ENCODE measurements at regions not wholly inside any gene's neighbourhood (a gene's known extent, or its start where the extent isn't known, plus 50 kb on each side); places are given as distances from the start of the nearest gene placed in this dataset.
"Not testable (repeated sequence)": the region's sequence is repeated elsewhere in the genome, so short reads cannot be mapped to it uniquely, and the experiment has no call there.

DNA sequence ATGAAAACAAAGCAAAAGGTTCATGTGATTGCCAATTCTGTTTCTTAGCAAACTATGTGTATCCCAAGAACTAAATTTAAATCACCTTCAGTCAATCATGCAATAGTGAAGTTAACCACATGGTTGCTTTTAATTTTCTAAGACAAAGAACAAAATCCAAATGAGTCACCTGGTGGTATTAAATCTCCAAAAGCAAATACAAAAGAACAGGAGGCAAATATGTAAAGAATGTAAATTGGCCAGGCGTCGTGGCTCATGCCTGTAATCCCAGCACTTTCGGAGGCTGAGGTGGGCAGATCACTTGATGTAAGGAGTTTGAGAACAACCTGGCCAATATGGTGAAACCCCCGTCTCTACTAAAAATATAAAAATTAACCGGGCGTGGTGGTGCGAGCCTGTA, 54.2 kb upstream of the PIK3R4 start:
- DNase-seq: no peak

DNA sequence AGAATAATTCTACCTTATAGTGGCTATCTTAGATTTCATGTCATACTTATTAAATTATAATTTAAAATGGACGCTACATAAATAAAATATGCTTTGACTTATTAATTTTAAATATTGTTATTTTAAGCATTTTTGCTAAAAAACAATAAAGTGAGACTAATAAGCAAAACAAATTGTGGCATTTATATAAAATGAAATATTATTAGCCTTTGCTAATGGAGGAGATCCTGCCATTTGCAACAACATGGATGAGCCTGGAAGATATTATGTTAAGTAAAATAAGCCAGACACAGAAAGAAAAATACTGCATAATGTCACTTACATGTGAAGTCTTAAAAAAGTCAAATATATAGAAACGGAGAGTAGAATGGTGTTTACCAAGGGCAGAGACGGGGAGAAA, 54.8 kb upstream of the PIK3R4 start:
- DNase-seq: no peak

GRCh38 chr3:130811557-130811956, 64.9 kb upstream of the PIK3R4 start:
- no peak for DNase-seq

DNA sequence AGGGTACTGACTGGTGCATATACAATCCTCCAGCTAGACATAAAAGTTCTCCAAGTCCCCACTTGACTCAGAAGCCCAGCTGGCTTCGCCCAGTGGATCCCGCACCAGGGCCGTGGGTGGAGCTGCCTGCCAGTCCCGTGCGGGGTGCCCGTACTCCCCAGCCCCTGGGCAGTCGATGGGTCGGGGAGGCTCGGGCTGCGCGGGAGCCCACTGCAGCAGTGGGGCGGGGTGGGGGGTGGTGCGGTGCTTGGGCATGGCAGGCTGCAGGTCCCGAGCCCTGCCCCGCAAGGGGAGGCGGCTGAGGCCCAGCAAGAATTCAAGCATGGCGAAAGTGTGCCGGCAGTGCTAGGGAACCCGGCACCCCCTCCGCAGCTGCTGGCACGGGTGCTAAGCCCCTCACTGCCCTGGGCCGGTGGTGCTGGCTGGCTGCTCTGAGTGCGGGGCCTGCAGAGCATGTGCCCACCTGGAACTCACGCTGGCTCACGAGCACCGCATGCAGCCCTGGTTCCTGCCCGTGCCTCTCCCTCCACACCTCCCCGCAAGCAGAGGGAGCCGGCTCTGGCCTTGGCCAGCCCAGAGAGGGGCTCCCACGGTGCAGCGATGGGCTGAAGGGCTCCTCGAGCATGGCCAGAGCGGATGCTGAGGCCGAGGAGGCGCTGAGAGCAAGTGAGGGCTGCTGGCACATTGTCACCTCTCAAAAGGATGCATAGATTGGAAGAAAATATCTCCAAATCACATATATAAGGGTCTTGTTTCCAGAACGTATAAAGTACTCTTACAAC, 68.3 kb upstream of the PIK3R4 start:
- no peak for DNase-seq

GRCh38 chr3:130816561-130817445, 70.2 kb upstream of the PIK3R4 start:
- no peak for DNase-seq

- DNase-seq: not testable (repeated sequence)
Measured at GRCh38 chr3:130818066-130818465, 71.4 kb upstream of the PIK3R4 start.

DNA sequence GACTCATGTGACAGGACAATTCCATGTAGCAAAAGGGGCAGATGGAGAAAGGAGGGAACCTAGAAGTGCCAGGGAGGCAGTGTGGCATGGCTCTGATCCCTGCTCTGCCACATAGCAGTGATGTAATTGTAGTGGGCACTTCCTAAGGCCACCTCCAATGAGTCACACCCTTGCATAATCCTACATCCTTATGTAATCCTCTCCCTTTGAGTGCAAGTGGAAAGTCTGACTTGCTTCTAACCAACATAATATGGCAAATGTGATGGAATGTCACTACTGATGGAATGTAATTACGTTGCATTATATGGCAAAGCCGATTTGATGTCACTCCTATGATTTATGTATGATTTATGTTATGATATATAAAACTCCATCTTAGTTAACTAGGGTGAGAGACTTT, 72.9 kb upstream of the ATP2C1 start:
- peak; percentile 42 for DNase-seq

GRCh38 chr3:130821806-130822205, 72.1 kb upstream of the ATP2C1 start:
- DNase-seq: no peak

GRCh38 chr3:130823241-130823884, 70.5 kb upstream of the ATP2C1 start:
- no peak for DNase-seq

DNA sequence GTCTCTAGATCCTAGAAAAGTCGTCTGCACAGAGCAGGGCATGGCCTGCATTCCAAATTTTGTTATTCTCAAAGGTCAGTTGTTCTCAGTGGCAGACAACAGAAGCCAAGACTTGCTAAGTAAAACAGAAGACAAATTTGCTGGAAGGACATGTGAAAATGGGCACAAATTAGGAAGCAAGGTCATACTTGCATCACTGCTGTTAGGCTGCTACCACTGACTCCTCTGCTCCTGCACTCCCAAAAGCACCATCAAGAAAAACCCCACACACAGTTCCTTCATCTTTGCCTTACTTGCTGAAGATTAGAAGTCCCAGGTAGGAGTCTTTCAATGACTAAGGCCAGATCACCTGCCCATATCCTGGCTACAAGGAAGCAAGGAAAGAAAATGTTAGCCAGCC, 69.9 kb upstream of the ATP2C1 start:
- DNase-seq: no peak

DNA sequence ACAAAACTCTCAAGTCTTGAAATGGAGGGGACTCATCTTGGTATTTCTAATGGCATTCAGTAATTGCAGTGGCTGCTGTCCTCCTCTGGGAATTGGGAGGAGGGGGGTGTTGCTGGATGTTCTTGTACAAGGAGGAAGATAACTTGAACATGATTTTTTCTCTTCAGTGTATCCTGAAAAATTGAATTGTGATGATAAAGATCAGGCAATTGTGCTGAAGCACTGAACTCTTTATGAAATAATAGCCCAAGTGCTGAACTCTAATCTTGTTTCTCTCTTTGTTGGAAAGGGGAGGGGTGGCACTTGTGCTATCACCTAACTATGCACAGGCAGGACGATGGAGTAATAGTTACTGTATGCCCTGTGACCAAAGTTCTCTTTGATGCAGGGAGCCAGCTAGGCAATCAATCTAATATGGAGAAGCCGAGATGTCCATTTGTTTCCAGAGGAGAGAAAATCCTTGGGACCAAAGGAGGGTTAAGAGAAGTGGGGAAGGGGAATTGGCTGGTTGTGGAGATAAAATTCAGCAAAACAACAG, 68.1 kb upstream of the ATP2C1 start:
- no peak for DNase-seq

- no peak for DNase-seq
Measured at GRCh38 chr3:130826516-130827182, 67.2 kb upstream of the ATP2C1 start.

DNA sequence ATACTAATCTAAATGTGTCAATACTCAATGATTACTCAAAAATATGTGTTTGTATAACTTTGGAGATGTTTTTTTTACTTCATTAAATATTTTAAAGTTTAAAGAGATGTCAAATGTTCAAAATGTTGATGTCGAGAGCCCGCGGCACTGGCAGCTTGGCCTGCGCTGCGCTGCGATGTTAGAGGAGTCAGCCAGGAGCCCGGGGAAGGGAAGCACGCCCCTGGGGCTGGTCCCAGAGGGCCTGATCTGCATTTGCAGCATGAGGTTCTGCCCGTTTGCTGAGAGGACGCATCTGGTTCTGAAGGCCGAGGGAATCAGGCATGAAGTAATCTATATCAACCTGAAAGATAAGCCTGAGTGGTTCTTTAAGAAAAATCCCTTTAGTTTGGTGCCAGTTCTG, 66.4 kb upstream of the ATP2C1 start:
- DNase-seq: no peak

GRCh38 chr3:130828948-130829947, 64.6 kb upstream of the ATP2C1 start:
- no peak for DNase-seq

DNA sequence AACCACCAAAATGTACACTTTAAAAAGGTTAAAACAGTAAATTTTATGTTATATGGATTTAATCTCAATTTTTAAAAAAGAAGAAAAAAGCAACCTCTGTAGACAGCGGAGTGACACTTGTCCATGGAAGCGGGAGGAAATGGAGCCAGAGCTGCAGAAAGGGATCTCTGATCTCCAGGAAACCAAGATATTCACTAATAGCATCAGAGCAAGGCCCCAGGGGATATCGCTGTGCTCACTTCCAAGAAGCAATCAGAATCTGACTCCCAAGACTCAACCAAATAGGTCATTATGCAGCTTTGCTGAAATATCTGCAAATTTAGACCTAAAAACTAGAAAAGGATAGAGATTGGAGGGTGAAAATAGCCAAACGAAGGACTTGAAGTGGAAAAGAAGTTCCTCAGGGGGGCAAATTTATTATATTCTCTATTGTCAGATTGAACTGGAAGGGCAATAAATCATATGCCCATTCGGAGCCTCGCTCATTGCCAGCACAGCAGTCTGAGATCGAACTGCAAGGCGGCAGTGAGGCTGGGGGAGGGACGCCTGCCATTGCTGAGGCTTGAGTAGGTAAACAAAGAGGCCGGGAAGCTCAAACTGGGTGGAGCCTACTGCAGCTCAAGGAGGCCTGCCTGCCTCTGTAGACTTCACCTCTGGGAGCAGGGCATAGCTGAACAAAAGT, 62.0 kb upstream of the ATP2C1 start:
- no peak for DNase-seq

GRCh38 chr3:130832401-130832746, 61.5 kb upstream of the ATP2C1 start:
- not testable (repeated sequence) for DNase-seq

GRCh38 chr3:130834476-130834875, 59.4 kb upstream of the ATP2C1 start:
- DNase-seq: no peak

DNA sequence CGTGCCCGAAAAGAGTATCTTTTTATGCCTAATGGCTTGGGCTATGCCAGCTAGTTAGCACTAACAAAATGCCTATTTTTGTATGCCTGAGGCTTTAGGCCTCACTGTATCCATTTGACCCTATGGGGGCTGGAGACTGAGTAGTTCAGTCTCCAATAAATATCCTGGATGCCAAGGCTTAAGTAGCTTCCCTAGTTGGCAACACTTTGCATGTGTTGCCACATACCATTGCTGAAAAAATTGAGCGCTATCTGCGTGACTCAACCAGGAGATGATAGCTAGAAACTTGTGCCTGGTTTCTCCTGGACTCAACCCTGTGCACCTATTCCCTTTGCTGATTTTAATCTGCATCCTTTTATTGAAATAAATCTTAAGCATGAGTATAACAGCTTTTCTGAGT, 58.4 kb upstream of the ATP2C1 start:
- no peak for DNase-seq

GRCh38 chr3:130838898-130839600, 54.8 kb upstream of the ATP2C1 start:
- no peak for DNase-seq

DNA sequence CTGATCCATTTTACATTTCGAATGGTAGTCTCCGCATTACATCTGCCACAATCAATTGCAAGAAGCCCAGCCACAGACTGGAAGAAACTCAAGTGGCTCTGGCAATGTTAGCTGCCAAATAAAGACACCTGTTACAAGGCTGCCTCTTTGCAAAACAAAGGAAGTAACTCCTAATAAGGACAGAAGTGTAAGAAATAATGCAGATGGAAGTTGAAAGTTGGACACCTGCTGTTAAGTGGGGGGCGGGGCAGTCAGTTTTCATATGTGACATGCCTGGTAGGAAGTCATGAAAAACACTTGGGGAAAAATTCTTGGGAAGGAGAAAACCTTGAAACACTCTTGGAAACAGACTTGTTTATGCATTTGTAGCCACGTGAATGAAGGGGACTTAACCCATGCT, 54.1 kb upstream of the ATP2C1 start:
- DNase-seq: no peak

All from CD4-positive, alpha-beta T cell treated with Interleukin-15 for 1 hour (primary cell).